Anterior cingulate cortex (tissue), 58 donors: ENCODE measurements at regions not wholly inside any gene's neighbourhood (a gene's known extent, or its start where the extent isn't known, plus 50 kb on each side); places are given as distances from the start of the nearest gene placed in this dataset.

Experiments
- DNase-seq, 58 donors: peaks; one replicate each; lab custom pipeline; 2025; lab: John Stamatoyannopoulos, UW

DNA sequence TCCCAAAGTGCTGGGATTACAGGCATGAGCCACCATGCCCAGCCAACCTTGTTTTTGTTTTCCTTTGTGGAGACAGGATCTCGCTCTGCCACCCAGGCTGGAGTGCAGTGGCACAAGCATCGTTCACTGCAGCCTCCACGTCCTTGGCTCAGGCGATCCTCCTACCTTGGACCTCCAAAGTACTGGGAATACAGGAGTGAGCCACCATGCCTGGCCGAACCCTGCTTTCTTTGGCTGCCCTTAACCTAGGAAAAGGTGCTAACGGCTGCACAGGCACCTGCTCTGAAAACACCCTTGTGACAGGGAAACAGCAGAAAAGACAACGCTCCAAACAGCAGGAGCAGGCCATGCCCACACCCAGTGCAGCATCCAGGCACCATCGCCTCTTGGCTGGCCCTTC lies 71.9 kb downstream of the OAT start:
- no peak for DNase-seq

DNA sequence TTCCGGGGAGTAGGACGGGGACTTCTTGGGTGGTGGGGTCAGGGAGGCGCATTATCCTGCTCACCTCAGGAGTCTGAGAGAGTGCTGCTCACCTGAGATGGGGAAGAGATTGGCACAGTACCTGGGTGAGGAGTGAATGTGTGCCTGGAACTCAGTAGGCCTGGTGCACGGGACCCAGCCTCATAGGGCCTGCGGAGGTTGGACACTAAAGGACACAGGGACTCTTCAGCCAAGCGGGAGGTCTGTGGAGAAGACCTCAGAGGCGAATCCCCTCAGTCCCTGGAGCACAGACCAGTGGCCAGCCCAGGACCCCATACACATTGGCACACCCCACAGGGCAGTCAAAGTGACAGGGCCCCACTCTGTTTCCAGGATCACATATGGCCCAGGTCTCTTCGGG lies 73.2 kb downstream of the OAT start:
- no peak for DNase-seq

DNA sequence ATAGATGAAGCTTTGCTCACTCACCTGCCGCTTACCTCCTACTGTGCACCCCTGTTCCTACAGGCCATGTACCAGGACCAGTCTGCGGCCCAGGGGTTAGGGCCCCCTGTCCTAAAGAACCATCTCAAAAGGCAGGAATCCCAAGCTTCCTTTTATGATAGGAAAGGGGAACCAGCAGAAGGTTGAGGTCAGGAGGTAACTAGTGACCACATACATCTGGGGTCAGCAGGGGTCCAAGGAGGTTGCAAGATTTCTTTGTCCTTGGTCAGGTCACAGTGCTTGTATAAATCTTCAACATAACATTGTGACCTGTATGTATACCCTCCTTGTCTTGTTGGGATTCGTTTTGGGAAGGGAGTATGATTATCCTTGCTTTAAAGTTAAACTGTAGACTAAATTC lies 73.8 kb downstream of the OAT start:
- DNase-seq: no peak

DNA sequence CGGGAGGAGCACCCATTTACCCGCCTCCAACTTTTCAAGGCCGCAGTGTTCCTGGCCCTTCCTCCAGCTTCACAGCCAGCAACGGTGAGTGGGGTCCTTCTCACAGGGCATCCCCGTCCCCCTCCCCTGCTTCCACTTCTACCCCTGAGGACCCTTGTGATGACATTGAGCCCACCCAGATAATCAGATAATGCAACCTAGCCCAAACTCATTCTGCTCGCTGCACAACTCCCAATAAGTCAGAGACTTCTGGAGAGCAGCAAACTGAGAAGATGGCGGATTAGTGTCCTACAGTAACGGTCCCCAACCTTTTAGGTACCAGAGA lies 74.5 kb downstream of the OAT start:
- no peak for DNase-seq

DNA sequence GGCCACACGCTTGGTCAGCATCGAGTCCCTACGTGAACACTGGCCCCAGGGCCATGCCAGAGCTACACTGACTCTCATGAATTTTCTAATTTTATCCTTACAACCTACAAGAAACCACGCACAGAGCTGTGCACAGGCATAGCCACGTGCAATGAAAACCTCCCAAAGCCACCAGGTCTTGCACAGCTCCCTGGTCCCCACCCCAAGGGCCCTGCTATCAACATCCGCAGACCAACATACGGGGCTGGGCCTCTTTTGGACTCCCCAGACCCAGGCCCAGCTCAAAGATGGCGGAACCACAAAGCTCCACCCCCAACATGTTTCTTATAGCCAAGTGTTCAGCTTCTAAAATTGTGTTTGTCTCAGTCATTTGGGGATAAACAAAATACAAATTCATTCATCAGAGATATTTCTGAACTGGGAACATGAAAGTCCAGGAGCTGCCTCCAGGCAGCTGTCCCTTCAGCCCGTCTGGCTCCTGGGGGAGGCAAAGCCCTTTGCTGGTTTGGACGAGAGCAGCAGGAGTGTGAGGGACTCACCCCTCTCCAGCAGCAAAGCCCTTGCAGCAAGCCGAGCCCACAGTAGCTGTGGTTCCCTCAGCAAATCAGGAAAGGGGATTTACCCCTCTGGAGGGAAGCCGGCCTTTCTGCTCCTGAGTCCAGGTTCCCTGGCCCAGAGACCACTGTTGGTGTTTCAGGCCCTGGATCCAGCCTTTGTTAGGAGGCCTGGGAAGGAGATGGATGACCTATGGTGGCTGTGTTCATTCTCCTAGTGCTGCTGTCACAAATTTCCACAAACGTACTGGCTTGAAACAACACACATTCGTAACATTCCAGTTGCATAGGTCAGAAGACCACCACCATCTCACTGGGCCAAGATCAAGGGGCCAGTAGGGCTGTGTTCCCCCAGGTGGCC lies 75.1 kb downstream of the OAT start:
- no peak for DNase-seq

DNA sequence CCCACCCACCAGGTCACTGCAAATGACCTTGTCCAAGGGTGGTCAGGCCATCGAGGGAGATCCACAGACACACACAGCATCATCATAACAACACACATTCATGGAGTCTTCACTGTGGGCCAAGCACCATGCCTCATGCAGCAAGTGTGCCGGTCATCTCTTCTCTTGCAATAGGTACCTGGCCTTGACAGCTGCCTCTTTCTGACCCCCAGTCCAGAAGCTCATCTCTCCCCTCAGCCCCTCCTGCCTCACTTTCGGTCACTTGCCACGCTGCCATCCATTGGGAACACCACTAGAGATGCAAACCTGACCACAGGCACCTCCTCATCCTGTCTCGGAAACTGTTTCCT lies 75.9 kb downstream of the OAT start:
- no peak for DNase-seq

DNA sequence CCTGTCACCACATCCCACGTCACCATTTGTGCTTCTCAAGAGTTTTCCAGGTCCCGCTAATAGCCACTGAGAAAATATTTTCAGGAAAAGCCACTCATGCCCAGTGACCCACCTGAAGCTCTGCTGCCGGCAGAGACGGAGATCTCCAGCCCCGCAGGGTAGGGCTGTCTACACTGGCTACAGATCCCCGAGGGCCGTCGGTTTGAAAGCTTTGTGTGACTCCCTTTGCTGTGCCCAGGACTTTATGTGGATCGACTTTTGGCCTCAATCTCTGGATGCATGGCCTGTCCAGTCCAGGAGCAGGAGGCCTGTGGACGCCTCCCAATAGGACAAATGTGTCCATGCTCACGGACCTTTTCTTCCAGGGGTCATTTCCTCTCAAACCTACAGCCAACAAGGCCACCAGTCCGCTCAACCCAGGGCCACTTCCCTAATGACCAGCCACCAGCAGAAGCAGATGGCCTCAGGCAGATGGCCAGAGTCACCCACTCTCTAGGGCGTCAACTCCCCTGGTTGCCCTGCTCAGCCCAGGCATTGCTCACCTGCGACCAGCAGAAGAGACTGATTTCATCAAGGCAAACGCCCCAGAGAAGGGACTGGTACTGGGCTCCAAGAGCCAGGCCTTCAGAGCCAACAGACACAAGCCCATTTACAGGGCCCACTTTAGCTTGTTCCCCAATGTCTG lies 76.4 kb downstream of the OAT start:
- no peak for DNase-seq

DNA sequence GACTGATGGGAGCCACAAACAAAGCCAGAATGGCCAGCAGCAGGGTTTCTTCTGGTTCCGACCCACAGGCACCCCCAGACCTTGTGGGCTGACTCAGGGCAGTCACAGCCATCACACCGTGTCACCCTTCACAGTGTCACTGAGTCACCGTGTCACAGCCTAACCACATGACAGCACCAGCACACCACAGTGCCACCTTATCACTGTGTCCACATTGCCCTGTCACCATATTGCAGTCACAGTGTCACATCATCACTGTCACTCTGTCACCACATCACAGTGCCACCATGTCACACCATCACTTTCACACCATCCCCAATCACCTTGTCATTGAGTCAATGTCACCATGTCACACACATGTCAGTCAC lies 77.0 kb downstream of the OAT start:
- no peak for DNase-seq

DNA sequence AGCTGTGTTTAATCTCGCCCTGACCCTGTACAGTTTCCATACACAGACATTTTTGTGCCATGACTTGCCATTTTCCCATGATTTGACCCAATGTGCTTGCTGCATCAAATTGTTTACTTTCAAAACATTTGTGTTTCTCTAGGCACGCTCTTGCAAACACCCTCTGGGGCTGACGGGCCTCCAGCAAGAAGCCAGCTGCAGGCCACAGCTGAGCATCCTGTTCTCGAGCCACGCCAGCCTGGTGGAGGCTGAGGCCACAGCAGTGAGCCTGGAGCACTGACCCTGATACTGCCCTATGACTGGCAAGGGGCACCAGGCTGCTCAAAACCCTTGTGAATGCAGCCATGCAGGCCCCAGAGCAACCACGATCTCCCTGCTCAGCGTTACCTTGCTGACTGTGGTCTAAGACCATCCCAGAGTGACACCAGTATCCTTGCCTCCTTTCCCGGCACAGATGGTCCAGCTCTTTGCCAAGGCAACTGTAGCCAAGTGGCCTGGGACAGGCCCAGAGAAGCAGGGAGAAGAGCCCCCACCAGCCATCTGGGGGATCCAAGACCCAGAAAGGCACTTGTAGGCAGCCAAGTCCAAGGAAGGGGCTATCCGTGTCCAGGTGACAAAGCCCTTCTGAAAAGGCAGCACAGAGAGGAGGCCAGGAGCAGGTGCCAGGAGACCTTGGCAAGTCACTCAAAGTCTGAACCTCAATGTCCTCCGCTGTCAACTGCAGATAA lies 78.5 kb downstream of the OAT start:
- no peak for DNase-seq

DNA sequence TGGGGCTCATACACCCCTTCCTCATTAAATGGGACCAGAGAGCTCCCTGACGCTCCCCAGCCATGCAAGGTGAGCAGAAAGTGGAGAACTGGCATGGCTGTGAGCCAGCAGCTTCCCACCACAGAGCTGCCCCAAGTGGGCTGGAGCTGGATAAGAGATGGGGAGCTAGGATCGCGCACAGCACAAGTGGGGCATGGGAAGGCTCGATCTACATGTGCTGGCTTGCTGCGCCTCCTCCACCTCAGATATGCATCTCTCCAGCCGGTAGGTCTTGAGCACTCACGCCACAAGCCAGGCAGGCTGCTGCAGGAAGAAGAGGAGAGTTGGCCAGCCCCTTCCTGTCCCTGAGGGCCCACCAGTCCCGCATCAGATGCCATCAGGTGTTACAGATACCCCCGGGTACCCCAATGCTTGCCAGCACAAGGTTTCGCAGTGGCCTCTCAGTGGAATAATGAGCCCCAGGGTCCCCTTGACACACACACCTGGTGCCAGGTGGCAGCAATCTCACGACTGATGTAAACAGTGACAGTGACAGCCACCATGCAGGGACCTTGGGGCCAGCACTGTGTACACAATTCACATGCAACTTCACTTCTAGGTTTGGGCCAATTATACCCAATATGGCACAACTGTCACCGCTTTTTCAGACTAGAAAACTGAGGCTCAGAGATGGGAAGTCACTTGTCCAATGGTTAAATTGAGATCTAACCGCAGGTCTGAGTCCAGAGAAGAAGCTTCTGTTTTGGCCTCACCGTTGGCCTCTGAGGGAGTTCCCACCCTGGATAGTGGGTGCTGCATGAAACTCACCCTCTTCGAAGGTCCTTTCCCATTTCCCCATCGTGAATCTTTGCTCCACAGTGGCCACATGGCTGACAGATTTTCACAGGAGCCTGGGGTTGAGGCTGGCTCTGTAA lies 79.3 kb downstream of the OAT start:
- no peak for DNase-seq

DNA sequence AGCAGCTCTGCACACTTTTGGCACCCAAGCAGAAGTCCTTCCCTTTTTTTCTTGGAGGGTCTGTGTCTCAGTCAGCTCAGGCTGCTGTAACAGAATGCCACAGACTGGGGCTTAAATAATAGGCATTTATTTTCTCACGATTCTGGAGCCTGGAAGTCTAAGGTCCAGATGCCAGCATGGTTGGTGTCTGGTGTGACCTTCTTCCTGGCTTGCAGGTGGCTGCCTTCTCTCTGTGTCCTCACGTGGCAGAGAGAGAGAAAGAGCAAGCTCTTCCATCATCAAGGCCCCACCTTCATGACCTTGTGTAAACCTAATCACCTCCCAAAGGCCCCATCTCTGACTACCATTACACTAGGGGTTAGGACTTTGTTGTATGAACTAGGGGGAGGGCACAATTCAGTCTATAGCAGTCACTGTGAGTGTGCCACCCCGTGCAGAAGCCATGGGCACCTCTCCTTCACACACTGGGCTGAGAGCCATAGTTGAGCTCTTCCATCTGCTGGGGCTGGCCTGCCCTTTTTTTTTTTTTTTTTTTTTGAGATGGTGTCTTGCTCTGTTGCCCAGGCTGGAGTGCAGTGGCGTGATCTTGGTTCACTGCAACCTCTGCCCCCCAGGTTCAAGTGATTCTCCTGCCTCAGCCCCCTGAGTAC lies 80.3 kb downstream of the OAT start:
- no peak for DNase-seq

DNA sequence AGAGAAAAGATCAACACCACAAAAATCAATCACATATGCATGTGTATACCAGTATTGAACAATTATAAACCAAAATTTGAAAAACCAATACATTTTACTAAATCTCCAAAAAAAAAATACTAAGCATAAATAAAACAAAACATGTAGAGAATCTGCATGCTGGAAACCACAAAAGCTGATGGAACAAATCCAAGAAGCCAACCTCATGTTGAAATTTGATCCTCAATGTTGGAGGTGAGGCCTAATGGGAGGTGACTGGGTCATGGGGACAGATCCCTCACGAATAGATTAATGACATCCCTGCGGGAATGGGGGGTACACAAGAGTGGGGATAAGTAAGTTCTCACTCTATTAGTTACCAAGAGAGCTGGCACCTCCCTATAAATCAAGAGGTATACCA lies 82.5 kb downstream of the OAT start:
- no peak for DNase-seq

DNA sequence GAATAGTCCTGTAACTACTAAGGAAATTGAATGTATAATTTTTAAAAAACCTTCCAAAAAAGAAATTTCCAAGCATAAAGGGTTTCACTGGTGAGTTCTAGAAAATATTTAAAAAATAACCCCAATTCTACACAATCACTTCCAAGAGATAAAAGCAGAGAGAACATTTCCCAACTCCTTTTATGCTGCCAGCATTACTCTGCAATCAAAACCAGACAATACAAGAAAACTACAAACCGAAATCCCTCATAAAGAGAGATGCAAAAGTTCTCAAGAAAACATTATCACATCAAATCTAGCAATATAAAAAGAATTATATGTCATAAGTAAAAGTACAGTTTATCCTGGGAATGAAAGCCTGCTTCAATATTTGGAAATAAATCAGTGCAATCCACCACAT lies 84.8 kb downstream of the OAT start:
- no peak for DNase-seq

DNA sequence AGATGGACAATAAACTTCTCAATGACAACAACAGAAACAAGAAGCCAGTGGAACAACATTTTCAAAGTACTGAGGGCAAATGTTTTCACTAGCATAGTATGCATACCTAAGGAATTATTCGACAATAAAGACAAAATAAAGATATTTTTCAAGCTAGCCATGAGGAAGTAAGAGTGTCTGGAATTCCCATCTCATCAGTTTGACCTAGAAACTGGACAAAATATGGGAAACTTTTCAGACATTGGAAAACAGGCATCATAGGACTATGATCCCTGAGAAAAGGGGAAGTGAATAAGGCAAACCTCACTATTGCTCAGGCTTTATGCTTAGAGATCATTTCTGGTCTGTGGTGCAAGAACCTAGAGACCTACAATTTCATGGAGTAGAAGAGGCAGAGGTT lies 86.3 kb downstream of the OAT start:
- no peak for DNase-seq

DNA sequence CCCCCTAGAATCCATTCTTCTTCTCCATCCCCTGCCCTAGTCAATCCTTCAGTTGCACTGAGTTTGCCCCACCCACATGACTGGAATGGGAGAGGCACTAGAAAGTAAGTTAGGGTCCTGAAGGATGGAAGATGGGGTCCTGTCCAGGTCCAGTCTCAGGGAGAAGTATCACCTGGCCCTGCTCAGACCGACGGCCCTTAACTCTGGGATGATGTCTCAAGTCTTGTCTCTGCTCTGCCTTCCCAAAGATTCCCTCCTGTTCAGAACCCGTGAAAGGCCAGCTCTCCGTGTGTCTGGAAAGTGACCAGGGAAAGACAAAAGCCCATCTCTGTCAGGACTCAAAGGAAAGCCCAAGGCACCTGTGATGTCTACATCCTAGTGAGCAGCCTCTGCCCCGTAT lies 88.8 kb downstream of the OAT start:
- DNase-seq: no peak

DNA sequence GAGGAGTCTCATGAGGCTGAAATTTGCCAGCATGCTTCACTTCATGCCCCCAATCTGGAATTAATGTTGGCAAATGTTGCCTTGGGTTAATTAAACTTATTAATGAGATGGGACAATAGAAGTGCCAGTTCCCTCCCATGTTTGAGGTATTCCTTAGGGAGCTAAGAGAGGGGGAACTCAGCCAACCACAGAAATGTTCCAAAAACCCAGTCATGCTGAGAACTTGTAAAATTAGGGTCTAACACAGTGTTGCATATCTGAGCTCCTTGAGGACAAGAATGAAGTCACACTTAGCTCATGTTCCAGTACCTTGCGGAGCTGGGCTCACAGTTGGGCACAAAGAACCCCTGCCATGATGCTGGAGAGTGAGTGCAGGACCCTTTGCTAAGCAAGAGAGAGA lies 89.4 kb downstream of the OAT start:
- no peak for DNase-seq

DNA sequence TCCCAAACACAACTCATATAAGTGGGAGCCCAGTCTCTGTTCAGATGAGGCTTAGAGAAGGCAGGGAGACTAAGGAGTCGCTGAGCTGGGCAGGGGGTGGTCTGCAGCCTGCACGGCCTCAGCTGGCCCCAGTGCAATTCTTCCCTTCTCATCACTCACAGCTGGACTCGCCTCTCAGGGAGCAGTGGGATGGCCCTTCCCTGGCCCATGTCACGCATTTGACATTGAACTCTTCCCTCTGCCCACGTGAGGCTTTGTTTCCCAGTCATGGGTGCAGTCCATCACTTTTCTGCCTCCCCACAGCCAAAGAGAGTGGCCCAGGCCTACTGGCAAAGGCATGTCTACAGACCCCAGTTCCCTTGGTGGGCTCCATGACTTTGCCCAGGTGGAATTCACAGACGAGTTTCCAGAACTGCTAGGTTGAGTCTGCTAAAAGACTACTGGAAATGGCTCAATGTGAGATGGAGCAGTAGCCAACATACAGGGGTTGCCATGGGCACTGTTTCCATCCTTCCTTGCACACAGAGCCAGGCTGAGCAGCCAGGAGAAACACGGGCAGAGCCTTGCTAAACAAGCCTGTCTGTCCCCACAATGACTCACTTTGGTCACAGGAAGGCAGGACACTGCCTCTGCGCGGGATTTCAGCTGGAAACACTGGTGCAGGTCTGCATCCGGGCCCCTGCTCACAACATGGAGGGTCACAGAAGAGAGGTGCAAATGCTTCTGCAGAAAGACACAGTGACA lies 90.1 kb downstream of the OAT start:
- peak in 2 of 58 donors; percentile 13 to 18 for DNase-seq

DNA sequence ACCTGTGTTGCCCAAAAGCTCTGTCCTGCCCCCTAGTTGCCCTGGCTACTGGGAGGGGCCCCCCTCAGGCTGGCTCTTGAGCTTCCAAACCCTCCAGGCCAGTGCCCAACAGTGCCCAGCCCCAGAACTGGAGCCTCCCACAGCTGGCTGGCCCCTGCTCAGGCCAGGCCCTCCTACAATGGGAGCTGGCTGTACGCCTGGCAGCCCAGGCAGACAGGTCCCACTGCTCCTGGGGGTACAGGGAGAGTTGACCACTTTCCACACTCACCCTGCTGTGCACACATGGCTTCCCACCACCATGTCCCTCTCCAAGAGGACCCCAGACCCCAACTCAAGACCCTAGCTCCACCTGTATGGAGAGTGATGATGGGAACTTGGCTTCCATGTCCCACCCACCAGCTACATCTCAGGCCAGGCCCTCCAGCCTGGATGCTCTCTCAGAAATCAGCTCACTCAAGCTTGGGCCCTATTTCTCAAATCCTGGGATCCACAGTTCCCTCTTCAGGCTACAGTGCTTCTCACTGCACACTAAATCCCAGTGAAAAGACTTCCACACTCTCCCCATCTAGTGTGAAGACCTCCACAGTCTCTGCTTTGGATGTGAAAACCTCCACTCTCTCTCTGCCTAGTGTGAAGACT lies 92.6 kb downstream of the OAT start:
- no peak for DNase-seq

DNA sequence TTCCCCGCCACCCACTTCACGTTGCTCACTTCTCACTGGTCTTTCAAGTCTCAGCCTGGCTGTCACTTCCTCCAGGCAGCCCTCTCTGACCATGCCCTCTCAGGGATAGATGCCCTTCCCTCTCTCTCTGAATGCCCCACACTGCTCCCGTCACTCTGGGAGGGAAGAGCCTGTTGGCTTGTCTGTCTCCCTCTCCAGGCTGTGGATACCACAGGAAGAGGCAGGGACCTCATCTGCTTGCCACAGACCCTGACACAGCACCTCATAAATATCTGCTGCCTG lies 93.1 kb downstream of the OAT start:
- no peak for DNase-seq
